PFSK-1 (cell line): ENCODE measurements at regions not wholly inside any gene's neighbourhood (a gene's known extent, or its start where the extent isn't known, plus 50 kb on each side); places are given as distances from the start of the nearest gene placed in this dataset.

ENCODE experiments used
- POLR2AphosphoS5 ChIP-seq: IDR thresholded peaks from 2 replicates; pipeline ENCODE4 v1.6.1; 2012; ENCODE audit warnings: low read depth, mild to moderate bottlenecking, control low read depth, low read length, moderate library complexity
- SIN3A ChIP-seq: IDR thresholded peaks from 2 replicates; pipeline ENCODE4 v1.6.1; 2012; ENCODE audit warnings: mild to moderate bottlenecking, low read length, moderate library complexity, borderline replicate concordance; ENCODE audit not compliant: insufficient read depth

DNA sequence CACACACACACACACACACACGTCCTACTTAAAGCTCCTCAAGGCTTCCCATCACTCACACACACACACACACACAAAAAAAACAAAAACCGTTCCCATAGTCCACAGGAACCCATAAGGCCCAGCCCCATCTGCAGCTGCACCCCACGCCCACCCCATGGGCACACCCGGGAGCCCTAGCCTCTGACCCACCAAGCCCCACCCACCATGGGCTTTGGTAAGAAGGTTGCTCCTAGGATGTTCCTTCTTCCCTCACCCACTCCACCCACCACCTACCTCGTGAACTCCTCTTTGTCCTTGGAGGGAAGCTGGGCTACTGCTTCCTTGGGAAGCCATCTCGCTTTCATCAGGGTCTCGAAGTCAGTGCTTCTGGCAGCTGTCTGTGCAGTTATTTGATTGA lies 115.1 kb downstream of the TPRA1 start:
- TF ChIP-seq SIN3A (no peak), POLR2AphosphoS5 (no peak)
